A549 (cell line): ENCODE measurements at regions not wholly inside any gene's neighbourhood (a gene's known extent, or its start where the extent isn't known, plus 50 kb on each side); places are given as distances from the start of the nearest gene placed in this dataset.

Source experiments
- ATAC-seq, 2 experiments: fragments of 200-7000 bp in 1 of 2; fragments of >200 bp in 1 of 2; cut with Nextera tagmentation in 1 of 2; cut with Tn5 transposase in 1 of 2; 3 replicates each; pipeline versions ENCODE4 v1.8.0 to v1.9.1; 2018 to 2020; ENCODE audit warnings: mild to moderate bottlenecking in 1 of 2, moderate library complexity in 1 of 2
- CTCF ChIA-PET: fragments of 300-600 bp; sonication (Branson Sonifier 250); formaldehyde crosslinking; extraction: SDS; loops from one replicate; lab custom pipeline; 2021; ENCODE audit warnings: antibody characterized with exemption, inconsistent platforms; lab: Yijun Ruan, JAX
- POLR2A ChIA-PET: fragments of 350-600 bp; formaldehyde crosslinking; extraction: SDS; loops from one replicate; lab custom pipeline; 2021; ENCODE audit warnings: antibody characterized with exemption, inconsistent platforms; lab: Yijun Ruan, JAX
- DNase-seq, 2 experiments: peaks; one replicate each; pipeline versions ENCODE4 v3.0.0 to v3.0.0-alpha.2; 2011 to 2016; ENCODE audit warnings: low read depth in 1 of 2, low spot score in 1 of 2
- FAIRE-seq: peaks from 2 replicates; lab custom pipeline; 2011; peaks lifted over from hg19 to GRCh38; lab: Jason Lieb, UNC
- H3K27ac ChIP-seq, 2 experiments: fragments of >200 bp; sonication (Bioruptor Twin); formaldehyde crosslinking; 3 replicates each; pipeline ENCODE4 v1.5.1; 2016 to 2017
- H3K4me1 ChIP-seq: fragments of >200 bp; sonication (Bioruptor Twin); formaldehyde crosslinking; 3 replicates; pipeline ENCODE4 v1.6.1; 2016
- H3K4me2 ChIP-seq: fragments of >200 bp; sonication (Bioruptor Twin); formaldehyde crosslinking; 3 replicates; pipeline ENCODE4 v1.6.1; 2016
- H3K4me3 ChIP-seq: fragments of >200 bp; sonication (Bioruptor Twin); formaldehyde crosslinking; 3 replicates; pipeline ENCODE4 v1.5.1; 2016
- H3K9me3 ChIP-seq: fragments of >200 bp; sonication (Bioruptor Twin); formaldehyde crosslinking; 3 replicates; pipeline ENCODE4 v1.6.1; 2016
- BCL3 ChIP-seq: fragments of >200 bp; sonication (Bioruptor Twin); formaldehyde crosslinking; IDR thresholded peaks from 3 replicates; pipeline ENCODE4 v1.6.1; 2016
- CEBPB ChIP-seq, 2 experiments: fragments of >200 bp in 1 of 2; sonication (Bioruptor Twin) in 1 of 2; formaldehyde crosslinking in 1 of 2; IDR thresholded peaks; 2 replicates each; pipeline ENCODE4 v1.6.1; 2012 to 2016
- CHD2 ChIP-seq: fragments of 150-350 bp; IDR thresholded peaks from 2 replicates; pipeline ENCODE4 v1.6.1; 2014; ENCODE audit warnings: low read length; ENCODE audit not compliant: partially characterized antibody
- CHD4 ChIP-seq: fragments of 200-600 bp; sonication (generic); IDR thresholded peaks from 2 replicates; pipeline ENCODE4 v1.6.1; 2016; ENCODE audit warnings: antibody characterized with exemption, mild to moderate bottlenecking, borderline replicate concordance
- E2F6 ChIP-seq: IDR thresholded peaks from 2 replicates; pipeline ENCODE4 v1.6.1; 2012; ENCODE audit warnings: low read depth, borderline replicate concordance
- EHMT2 ChIP-seq: fragments of 200-600 bp; sonication (generic); IDR thresholded peaks from 2 replicates; pipeline ENCODE4 v1.6.1; 2016; ENCODE audit warnings: antibody characterized with exemption, low read depth, mild to moderate bottlenecking, moderate library complexity
- ELK1 ChIP-seq: fragments of 150-350 bp; IDR thresholded peaks from 2 replicates; pipeline ENCODE4 v1.6.1; 2014; ENCODE audit warnings: low read depth, mild to moderate bottlenecking, low read length
- FOSL2 ChIP-seq, 2 experiments: fragments of 450-650 bp in 1 of 2; fragments of >200 bp in 1 of 2; sonication (Bioruptor Twin) in 1 of 2; formaldehyde crosslinking; IDR thresholded peaks; 2 replicates each; pipeline versions ENCODE4 v1.5.0 to v1.6.1; 2016 to 2020; ENCODE audit warnings: mild to moderate bottlenecking in 1 of 2, moderate library complexity in 1 of 2
- GATA3 ChIP-seq: IDR thresholded peaks from 2 replicates; pipeline ENCODE4 v1.6.1; 2012; ENCODE audit warnings: borderline replicate concordance
- HDAC2 ChIP-seq: fragments of 200-600 bp; sonication (generic); IDR thresholded peaks from 2 replicates; pipeline ENCODE4 v1.6.1; 2016
- HEYL ChIP-seq: fragments of 250-450 bp; sonication (Bioruptor Pico); IDR thresholded peaks from 2 replicates; pipeline ENCODE4 v1.8.0; 2021; ENCODE audit warnings: mild to moderate bottlenecking, moderate library complexity
- HOXA7 ChIP-seq: fragments of 250-450 bp; sonication (Bioruptor Pico); IDR thresholded peaks from 2 replicates; pipeline ENCODE4 v1.5.0; 2020; ENCODE audit warnings: mild to moderate bottlenecking, moderate library complexity
- HOXB5 ChIP-seq: fragments of 250-450 bp; sonication (Bioruptor Pico); IDR thresholded peaks from 2 replicates; pipeline ENCODE4 v1.5.0; 2020; ENCODE audit warnings: mild to moderate bottlenecking, moderate library complexity
- JUN ChIP-seq, 2 experiments: fragments of >200 bp; sonication (Bioruptor Twin); formaldehyde crosslinking; IDR thresholded peaks; 2 replicates in 1 of 2; 3 replicates in 1 of 2; pipeline ENCODE4 v1.6.1; 2016 to 2017
- JUNB ChIP-seq: fragments of >200 bp; sonication (Bioruptor Twin); formaldehyde crosslinking; IDR thresholded peaks from 2 replicates; pipeline ENCODE4 v1.6.1; 2016
- KDM1A ChIP-seq: fragments of 200-600 bp; sonication (generic); IDR thresholded peaks from 2 replicates; pipeline ENCODE4 v1.6.1; 2016; ENCODE audit warnings: low read depth, mild to moderate bottlenecking
- KDM5A ChIP-seq: fragments of 200-600 bp; sonication (generic); IDR thresholded peaks from 2 replicates; pipeline ENCODE4 v1.6.1; 2016; ENCODE audit warnings: antibody characterized with exemption, mild to moderate bottlenecking
- NR3C1 ChIP-seq: fragments of >200 bp; sonication (Bioruptor Twin); formaldehyde crosslinking; IDR thresholded peaks from 3 replicates; pipeline ENCODE4 v1.6.1; 2017
- POLR2AphosphoS2 ChIP-seq: conservative IDR thresholded peaks from 2 replicates; pipeline ENCODE4 v1.6.1; 2012; ENCODE audit warnings: low read length, improper control_type of control experiment, inconsistent platforms
- RAD21 ChIP-seq, 2 experiments: fragments of >200 bp in 1 of 2; sonication (Bioruptor Twin) in 1 of 2; formaldehyde crosslinking in 1 of 2; IDR thresholded peaks in 1 of 2; conservative IDR thresholded peaks in 1 of 2; 2 replicates in 1 of 2; 3 replicates in 1 of 2; pipeline ENCODE4 v1.6.1; 2012 to 2018; ENCODE audit warnings: inconsistent platforms in 1 of 2
- RARB ChIP-seq: fragments of 250-450 bp; sonication (Bioruptor Pico); IDR thresholded peaks from 2 replicates; pipeline ENCODE4 v1.8.0; 2021; ENCODE audit warnings: mild to moderate bottlenecking, moderate library complexity
- RCOR1 ChIP-seq: fragments of 150-350 bp; IDR thresholded peaks from 2 replicates; pipeline ENCODE4 v1.6.1; 2014; ENCODE audit warnings: antibody characterized with exemption, low read length, low read depth
- REST ChIP-seq: fragments of 200-600 bp; sonication (generic); IDR thresholded peaks from 2 replicates; pipeline ENCODE4 v1.6.1; 2016; ENCODE audit warnings: antibody characterized with exemption, mild to moderate bottlenecking, moderate library complexity
- RFX5 ChIP-seq: fragments of 450-650 bp; IDR thresholded peaks from 2 replicates; pipeline ENCODE4 v1.7.1; 2014; ENCODE audit warnings: antibody characterized with exemption, mild to moderate bottlenecking, moderate library complexity
- RNF2 ChIP-seq: fragments of 200-600 bp; sonication (generic); IDR thresholded peaks from 2 replicates; pipeline ENCODE4 v1.6.1; 2016; ENCODE audit warnings: low read depth, mild to moderate bottlenecking, antibody characterized with exemption, moderate library complexity, borderline replicate concordance
- TFCP2L1 ChIP-seq: fragments of 250-450 bp; sonication (Bioruptor Pico); IDR thresholded peaks from 2 replicates; pipeline ENCODE4 v1.5.0; 2021; ENCODE audit warnings: mild to moderate bottlenecking
- TP53 ChIP-seq: fragments of 250-450 bp; sonication (Bioruptor Pico); IDR thresholded peaks from 2 replicates; pipeline ENCODE4 v1.5.0; 2021; ENCODE audit warnings: mild to moderate bottlenecking, moderate library complexity
- USF2 ChIP-seq: fragments of 450-650 bp; IDR thresholded peaks from 2 replicates; pipeline ENCODE4 v1.6.1; 2014; ENCODE audit warnings: antibody characterized with exemption
- WGBS: methylation state at CpG from one replicate; pipeline ENCODE4 v1.1.6; 2017; ENCODE audit errors: missing lambda C conversion rate; 5-methylcytosine and 5-hydroxymethylcytosine counted together

GRCh38 chr9:73813546-73813945, 661.9 kb downstream of the ANXA1 start:
- 9% methylated on average over 2 of the region's 2 CpGs for WGBS
- ChIA-PET POLR2A (no interaction called here), CTCF (no interaction called here)
- DNase-seq (no peak), ATAC-seq (no peak), FAIRE-seq (no peak)
- Histone ChIP-seq H3K4me3 (no peak overlapping the region), H3K9me3 (no peaks in the 10 kb centered on the region), H3K4me1 (no peaks in the 10 kb centered on the region), H3K27ac (no peak overlapping the region), H3K4me2 (no peak overlapping the region)
- TF ChIP-seq CHD4 (no peak), KDM5A (no peak), RAD21 (conservative IDR thresholded peaks at IDR 0.05 in 1 of 2, IDR thresholded peaks at IDR 0.05 in 1 of 2) (no peak), NR3C1 (no peak), HOXB5 (CRISPR knock-in tag) (no peak), KDM1A (no peak), TFCP2L1 (CRISPR knock-in tag) (no peak), JUN (IDR thresholded peaks at IDR 0.05) (no peak), FOSL2 (IDR thresholded peaks at IDR 0.05) (no peak), FOSL2 (CRISPR knock-in tag; IDR thresholded peaks at IDR 0.05) (no peak), CEBPB (IDR thresholded peaks at IDR 0.05) (no peak), E2F6 (no peak), EHMT2 (no peak), BCL3 (no peak), USF2 (no peak), REST (no peak), RCOR1 (no peak), ELK1 (no peak), RNF2 (no peak), GATA3 (no peak)

GRCh38 chr9:73816905-73817304, 665.2 kb downstream of the ANXA1 start:
- 31% methylated on average over 12 of the region's 12 CpGs for WGBS
- CTCF ChIA-PET: no interaction called here
- POLR2A ChIA-PET: no interaction called here
- DNase-seq: no peak
- TF ChIP-seq JUNB (no peak), CHD4 (no peak), RFX5 (no peak), RARB (CRISPR knock-in tag) (no peak), HEYL (CRISPR knock-in tag) (no peak), POLR2AphosphoS2 (no peak), NR3C1 (no peak), CHD2 (no peak), HOXA7 (CRISPR knock-in tag) (no peak), TP53 (no peak), ELK1 (no peak), HDAC2 (no peak)
- Histone ChIP-seq H3K4me1 (no peaks in the 10 kb centered on the region), H3K4me2 (no peak overlapping the region), H3K27ac (no peak overlapping the region), H3K9me3 (no peaks in the 10 kb centered on the region), H3K4me3 (no peak overlapping the region)
- FAIRE-seq: no peak
- no peak for ATAC-seq
